Breast epithelium (tissue), 4 donors: ENCODE measurements at regions not wholly inside any gene's neighbourhood (a gene's known extent, or its start where the extent isn't known, plus 50 kb on each side); places are given as distances from the start of the nearest gene placed in this dataset.

Experiments used
- DNase-seq, 2 donors: peaks; one replicate each; pipeline ENCODE4 v3.0.0-alpha.2; 2019; ENCODE audit warnings: low spot score in 2 of 2
- H3K27ac ChIP-seq, 2 donors: fragments of 200-600 bp; sonication (generic) in 1 of 2; one replicate each; pipeline ENCODE4 v1.5.1; 2016 to 2019; ENCODE audit warnings: mild to moderate bottlenecking in 1 of 2
- H3K27me3 ChIP-seq, 2 donors: fragments of 200-600 bp; sonication (generic) in 1 of 2; one replicate each; pipeline versions ENCODE4 v1.5.1 to v1.6.0; 2017 to 2019; ENCODE audit warnings: control low read depth in 1 of 2, mild to moderate bottlenecking in 1 of 2
- H3K36me3 ChIP-seq: fragments of 200-600 bp; one replicate; pipeline ENCODE4 v1.5.1; 2019
- H3K4me1 ChIP-seq, 2 donors: fragments of 200-600 bp; sonication (generic); one replicate each; pipeline ENCODE4 v1.5.1; 2016 to 2019; ENCODE audit warnings: control low read depth in 1 of 2
- H3K4me3 ChIP-seq, 3 donors: fragments of 200-600 bp; sonication (generic); 1 replicate in 2 of 3; 2 replicates in 1 of 3; pipeline ENCODE4 v1.5.1; 2016 to 2019; ENCODE audit warnings: mild to moderate bottlenecking in 3 of 3, moderate library complexity in 2 of 3
- H3K9me3 ChIP-seq, 2 donors: fragments of 200-600 bp; sonication (generic) in 1 of 2; one replicate each; pipeline ENCODE4 v1.5.1; 2016 to 2019; ENCODE audit warnings: control low read depth in 1 of 2
- POLR2A ChIP-seq: fragments of 450-650 bp; IDR thresholded peaks from one replicate; pipeline ENCODE4 v1.6.1; 2016; ENCODE audit warnings: antibody characterized with exemption, mild to moderate bottlenecking, moderate library complexity
- POLR2AphosphoS5 ChIP-seq, 3 donors: sonication (generic); formaldehyde crosslinking; IDR thresholded peaks; one replicate each; pipeline ENCODE4 v1.6.1; 2017; ENCODE audit warnings: antibody characterized with exemption in 3 of 3
- intact Hi-C: fragments of 100-400 bp; cut with DNase I; formaldehyde crosslinking; loops from one replicate; pipeline ENCODE4 v1.15.1; 2023; ENCODE audit warnings: low total_unique reads
- TF ChIP-seq, protein P1 (sequence below), 3 donors: fragments of 450-650 bp; IDR thresholded peaks; one replicate each; pipeline ENCODE4 v1.5.1; 2016 to 2017; ENCODE audit warnings: antibody characterized with exemption in 3 of 3, mild to moderate bottlenecking in 3 of 3, moderate library complexity in 3 of 3

- no peaks in the 10 kb centered on the region for H3K4me1 ChIP-seq
- TF ChIP-seq, protein P1, sequence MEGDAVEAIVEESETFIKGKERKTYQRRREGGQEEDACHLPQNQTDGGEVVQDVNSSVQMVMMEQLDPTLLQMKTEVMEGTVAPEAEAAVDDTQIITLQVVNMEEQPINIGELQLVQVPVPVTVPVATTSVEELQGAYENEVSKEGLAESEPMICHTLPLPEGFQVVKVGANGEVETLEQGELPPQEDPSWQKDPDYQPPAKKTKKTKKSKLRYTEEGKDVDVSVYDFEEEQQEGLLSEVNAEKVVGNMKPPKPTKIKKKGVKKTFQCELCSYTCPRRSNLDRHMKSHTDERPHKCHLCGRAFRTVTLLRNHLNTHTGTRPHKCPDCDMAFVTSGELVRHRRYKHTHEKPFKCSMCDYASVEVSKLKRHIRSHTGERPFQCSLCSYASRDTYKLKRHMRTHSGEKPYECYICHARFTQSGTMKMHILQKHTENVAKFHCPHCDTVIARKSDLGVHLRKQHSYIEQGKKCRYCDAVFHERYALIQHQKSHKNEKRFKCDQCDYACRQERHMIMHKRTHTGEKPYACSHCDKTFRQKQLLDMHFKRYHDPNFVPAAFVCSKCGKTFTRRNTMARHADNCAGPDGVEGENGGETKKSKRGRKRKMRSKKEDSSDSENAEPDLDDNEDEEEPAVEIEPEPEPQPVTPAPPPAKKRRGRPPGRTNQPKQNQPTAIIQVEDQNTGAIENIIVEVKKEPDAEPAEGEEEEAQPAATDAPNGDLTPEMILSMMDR (IDR thresholded peaks at IDR 0.05) = no peak
- TF ChIP-seq POLR2A = no peak
- no peak for TF ChIP-seq POLR2AphosphoS5 (IDR thresholded peaks at IDR 0.05)
- no peaks in the 10 kb centered on the region for H3K36me3 ChIP-seq
- no peaks in the 10 kb centered on the region for H3K9me3 ChIP-seq
- peak overlapping the region; percentile 56 to 70 for H3K27ac ChIP-seq
- DNase-seq = no peak
- intact Hi-C loops = no loop called here
- no peaks in the 10 kb centered on the region for H3K27me3 ChIP-seq
- H3K4me3 ChIP-seq = peak overlapping the region; percentile 22 to 51 (median 30)
Observed at GRCh38 chr13:102977471-102977870, 88.7 kb downstream of the SLC10A2 start.

DNA sequence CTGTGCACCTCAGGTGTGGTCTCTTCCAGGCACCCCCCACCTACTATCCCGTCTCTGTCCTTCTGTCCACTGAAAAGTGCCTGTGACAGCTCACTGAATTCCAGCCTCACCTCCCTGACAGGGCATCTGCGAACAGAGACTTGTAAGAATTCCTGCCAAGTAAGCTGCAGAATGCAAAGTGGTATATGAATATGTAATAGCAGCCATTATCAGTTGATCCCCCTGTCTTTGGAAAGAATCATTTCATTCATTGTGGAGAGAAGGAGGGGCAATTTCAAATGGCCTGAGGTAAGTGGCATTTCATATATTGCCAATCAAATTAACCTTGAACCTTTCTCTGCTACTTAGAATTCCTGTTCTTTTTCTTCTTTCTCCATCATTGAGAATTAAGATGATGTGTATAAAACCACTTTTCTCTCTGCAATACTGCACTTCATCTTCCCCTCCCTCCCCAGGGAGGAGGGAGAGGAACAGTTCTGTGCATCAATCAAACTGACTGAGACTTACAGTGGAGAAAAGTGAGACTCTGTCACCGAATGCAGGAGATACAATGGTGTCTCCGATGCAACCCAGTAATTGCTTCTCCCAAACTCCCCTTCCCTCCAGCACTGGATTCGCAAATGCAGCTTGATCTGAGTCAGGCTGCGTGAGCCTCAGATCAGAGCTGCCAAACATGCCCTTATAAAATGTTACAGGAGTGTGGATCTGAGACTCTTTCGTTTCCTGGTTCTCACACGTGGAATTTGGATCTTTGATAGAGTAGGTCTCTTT, 91.7 kb downstream of the SLC10A2 start:
- intact Hi-C loops = no loop called here
- no peaks in the 10 kb centered on the region for H3K36me3 ChIP-seq
- H3K4me1 ChIP-seq = no peaks in the 10 kb centered on the region
- H3K27ac ChIP-seq = no peak overlapping the region
- TF ChIP-seq POLR2A (no peak), POLR2AphosphoS5 (IDR thresholded peaks at IDR 0.05) (no peak)
- TF ChIP-seq, protein P1 (IDR thresholded peaks at IDR 0.05) = no peak
- DNase-seq = no peak
- no peaks in the 10 kb centered on the region for H3K9me3 ChIP-seq
- H3K27me3 ChIP-seq = no peaks in the 10 kb centered on the region
- no peak overlapping the region for H3K4me3 ChIP-seq

- no peaks in the 10 kb centered on the region for H3K4me1 ChIP-seq
- intact Hi-C loops = no loop called here
- H3K27me3 ChIP-seq = no peaks in the 10 kb centered on the region
- no peaks in the 10 kb centered on the region for H3K9me3 ChIP-seq
- DNase-seq = no peak
- no peak overlapping the region for H3K27ac ChIP-seq
- no peak for TF ChIP-seq POLR2AphosphoS5 (IDR thresholded peaks at IDR 0.05)
- TF ChIP-seq POLR2A = no peak
- TF ChIP-seq, protein P1 (IDR thresholded peaks at IDR 0.05) = no peak
- H3K36me3 ChIP-seq = no peaks in the 10 kb centered on the region
- no peak overlapping the region for H3K4me3 ChIP-seq
Observed at GRCh38 chr13:102972191-102972590, 94.0 kb downstream of the SLC10A2 start.

DNA sequence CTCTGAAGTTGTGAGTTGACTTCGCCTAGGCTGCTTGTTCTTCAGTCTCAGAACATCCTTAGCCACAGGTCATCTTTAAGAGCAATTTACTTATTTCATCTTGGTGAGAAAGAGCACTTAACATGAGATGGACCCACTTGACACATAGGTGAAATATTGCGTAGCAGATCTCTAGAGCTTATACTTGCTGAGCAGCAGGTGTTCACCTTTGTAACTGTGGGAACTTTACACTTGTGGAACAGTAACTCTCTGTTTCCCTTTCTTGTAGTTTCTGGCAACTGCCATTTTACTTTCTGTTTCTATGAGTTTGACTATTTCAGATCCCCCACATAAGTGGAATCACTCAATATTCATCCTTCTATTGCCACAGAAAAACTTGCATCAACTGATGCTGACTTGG, 95.7 kb downstream of the SLC10A2 start:
- H3K4me3 ChIP-seq = no peak overlapping the region
- H3K27me3 ChIP-seq = no peaks in the 10 kb centered on the region
- intact Hi-C loops = no loop called here
- TF ChIP-seq, protein P1 (IDR thresholded peaks at IDR 0.05) = no peak
- TF ChIP-seq POLR2AphosphoS5 (IDR thresholded peaks at IDR 0.05) (no peak), POLR2A (no peak)
- no peaks in the 10 kb centered on the region for H3K36me3 ChIP-seq
- no peak overlapping the region for H3K27ac ChIP-seq
- no peak for DNase-seq
- no peaks in the 10 kb centered on the region for H3K9me3 ChIP-seq
- H3K4me1 ChIP-seq = no peaks in the 10 kb centered on the region

- no peaks in the 10 kb centered on the region for H3K27me3 ChIP-seq
- no peaks in the 10 kb centered on the region for H3K9me3 ChIP-seq
- DNase-seq = no peak
- H3K4me3 ChIP-seq = no peak overlapping the region
- H3K36me3 ChIP-seq = no peaks in the 10 kb centered on the region
- H3K27ac ChIP-seq = no peak overlapping the region
- intact Hi-C loops = no loop called here
- no peaks in the 10 kb centered on the region for H3K4me1 ChIP-seq
- TF ChIP-seq POLR2A = no peak
- TF ChIP-seq POLR2AphosphoS5 (IDR thresholded peaks at IDR 0.05) = no peak
- TF ChIP-seq, protein P1 (IDR thresholded peaks at IDR 0.05) = no peak
Observed at GRCh38 chr13:102968572-102969228, 97.5 kb downstream of the SLC10A2 start.
